HEK293 (cell line): ENCODE measurements at regions not wholly inside any gene's neighbourhood (a gene's known extent, or its start where the extent isn't known, plus 50 kb on each side); places are given as distances from the start of the nearest gene placed in this dataset.

ENCODE experiments used
- CTCF ChIA-PET: fragments of 350-600 bp; formaldehyde crosslinking; extraction: SDS; loops from one replicate; lab custom pipeline; 2021; ENCODE audit warnings: antibody characterized with exemption; lab: Yijun Ruan, JAX
- POLR2A ChIA-PET: fragments of 300-600 bp; formaldehyde crosslinking; extraction: SDS; loops from one replicate; lab custom pipeline; 2020; ENCODE audit warnings: antibody characterized with exemption, inconsistent platforms; lab: Yijun Ruan, JAX
- H3K27ac ChIP-seq: fragments of 200-500 bp; sonication (Bioruptor generic); 2 replicates; pipeline ENCODE4 v1.5.1; 2014; ENCODE audit warnings: low read depth, low read length, control low read depth, inconsistent platforms; ENCODE audit errors: extremely low read depth
- H3K36me3 ChIP-seq, 2 experiments: fragments of 200-500 bp in 1 of 2; sonication (Bioruptor generic) in 1 of 2; 1 replicate in 1 of 2; 2 replicates in 1 of 2; pipeline ENCODE4 v1.5.1; 2014 to 2017; ENCODE audit warnings: inconsistent platforms in 2 of 2, low read length in 2 of 2; ENCODE audit not compliant: control insufficient read depth in 2 of 2, insufficient read depth in 1 of 2
- H3K4me1 ChIP-seq: fragments of 200-500 bp; sonication (Bioruptor generic); 2 replicates; pipeline ENCODE4 v1.5.1; 2014; ENCODE audit warnings: mild to moderate bottlenecking, low read length, inconsistent platforms; ENCODE audit not compliant: control insufficient read depth, insufficient read depth
- H3K4me3 ChIP-seq: 2 replicates; pipeline ENCODE4 v1.5.1; 2011; ENCODE audit warnings: low read depth, mild to moderate bottlenecking, control low read depth, low read length, moderate library complexity
- H3K9me3 ChIP-seq: fragments of 200-500 bp; sonication (Bioruptor generic); 2 replicates; pipeline ENCODE4 v1.5.1; 2014; ENCODE audit warnings: low read depth, low read length, inconsistent platforms; ENCODE audit not compliant: control insufficient read depth, insufficient read depth
- BCL11B ChIP-seq: fragments of 450-650 bp; formaldehyde crosslinking; IDR thresholded peaks from 2 replicates; pipeline ENCODE4 v1.5.1; 2016; ENCODE audit warnings: low read depth, missing biosample characterization, missing genetic modification characterization
- GLIS1 ChIP-seq: fragments of 450-650 bp; formaldehyde crosslinking; IDR thresholded peaks from 2 replicates; pipeline ENCODE4 v1.5.1; 2016; ENCODE audit warnings: missing biosample characterization, missing genetic modification characterization
- PRDM1 ChIP-seq: fragments of 450-650 bp; formaldehyde crosslinking; IDR thresholded peaks from 2 replicates; pipeline ENCODE4; 2016; ENCODE audit warnings: missing biosample characterization, missing genetic modification characterization
- YY1 ChIP-seq: fragments of 450-650 bp; formaldehyde crosslinking; IDR thresholded peaks from 2 replicates; pipeline ENCODE4 v1.5.1; 2018; ENCODE audit warnings: missing biosample characterization, missing genetic modification characterization
- ZBTB1 ChIP-seq: fragments of 450-650 bp; formaldehyde crosslinking; IDR thresholded peaks from 2 replicates; pipeline ENCODE4 v1.5.1; 2016; ENCODE audit warnings: missing biosample characterization, missing genetic modification characterization
- ZBTB17 ChIP-seq: fragments of 450-650 bp; formaldehyde crosslinking; IDR thresholded peaks from 2 replicates; pipeline ENCODE4 v1.5.1; 2016; ENCODE audit warnings: missing biosample characterization, missing genetic modification characterization
- ZEB2 ChIP-seq: fragments of 450-650 bp; formaldehyde crosslinking; IDR thresholded peaks from 2 replicates; pipeline ENCODE4 v1.5.1; 2016; ENCODE audit warnings: missing biosample characterization, missing genetic modification characterization
- ZFP37 ChIP-seq: fragments of 450-650 bp; formaldehyde crosslinking; IDR thresholded peaks from 2 replicates; pipeline ENCODE4 v1.5.1; 2016; ENCODE audit warnings: missing biosample characterization, missing genetic modification characterization
- ZNF121 ChIP-seq: fragments of 450-650 bp; formaldehyde crosslinking; IDR thresholded peaks from 2 replicates; pipeline ENCODE4 v1.5.1; 2016; ENCODE audit warnings: missing biosample characterization, missing genetic modification characterization
- ZNF140 ChIP-seq: fragments of 450-650 bp; formaldehyde crosslinking; IDR thresholded peaks from 2 replicates; pipeline ENCODE4 v1.5.1; 2016; ENCODE audit warnings: missing biosample characterization, missing genetic modification characterization
- ZNF174 ChIP-seq: fragments of 450-650 bp; formaldehyde crosslinking; IDR thresholded peaks from 2 replicates; pipeline ENCODE4 v1.5.0; 2017; ENCODE audit warnings: missing biosample characterization, mild to moderate bottlenecking, missing genetic modification characterization
- ZNF19 ChIP-seq: fragments of 450-650 bp; formaldehyde crosslinking; IDR thresholded peaks from 2 replicates; pipeline ENCODE4; 2016; ENCODE audit warnings: missing biosample characterization, missing genetic modification characterization, low read depth
- ZNF23 ChIP-seq: fragments of 450-650 bp; formaldehyde crosslinking; IDR thresholded peaks from 2 replicates; pipeline ENCODE4 v1.5.1; 2016; ENCODE audit warnings: missing biosample characterization, missing genetic modification characterization, borderline replicate concordance
- ZNF292 ChIP-seq: fragments of 450-650 bp; formaldehyde crosslinking; IDR thresholded peaks from 2 replicates; pipeline ENCODE4 v1.5.1; 2016; ENCODE audit warnings: low read depth, missing biosample characterization, missing genetic modification characterization, borderline replicate concordance
- ZNF394 ChIP-seq: fragments of 450-650 bp; formaldehyde crosslinking; IDR thresholded peaks from 2 replicates; pipeline ENCODE4 v1.5.1; 2016; ENCODE audit warnings: missing biosample characterization, missing genetic modification characterization, mild to moderate bottlenecking, moderate library complexity, borderline replicate concordance
- ZNF514 ChIP-seq: fragments of 450-650 bp; formaldehyde crosslinking; IDR thresholded peaks from 2 replicates; pipeline ENCODE4 v1.5.1; 2016; ENCODE audit warnings: missing biosample characterization, missing genetic modification characterization
- ZNF529 ChIP-seq: fragments of 450-650 bp; formaldehyde crosslinking; IDR thresholded peaks from 2 replicates; pipeline ENCODE4 v1.5.1; 2017; ENCODE audit warnings: missing genetic modification characterization, missing biosample characterization; ENCODE audit not compliant: insufficient replicate concordance
- ZNF530 ChIP-seq: fragments of 450-650 bp; formaldehyde crosslinking; IDR thresholded peaks from 2 replicates; pipeline ENCODE4 v1.5.1; 2016; ENCODE audit warnings: low read depth, missing biosample characterization, missing genetic modification characterization
- ZNF549 ChIP-seq: fragments of 450-650 bp; IDR thresholded peaks from 2 replicates; pipeline ENCODE4 v1.5.1; 2018; ENCODE audit warnings: missing biosample characterization, missing genetic modification characterization, mild to moderate bottlenecking, inconsistent platforms, moderate library complexity
- ZNF555 ChIP-seq: fragments of 450-650 bp; formaldehyde crosslinking; conservative IDR thresholded peaks from 2 replicates; pipeline ENCODE4 v1.5.1; 2017; ENCODE audit warnings: missing biosample characterization, mild to moderate bottlenecking, missing genetic modification characterization, inconsistent platforms
- ZNF624 ChIP-seq: fragments of 450-650 bp; formaldehyde crosslinking; IDR thresholded peaks from 2 replicates; pipeline ENCODE4 v1.5.1; 2017; ENCODE audit warnings: missing biosample characterization, missing genetic modification characterization
- ZNF664 ChIP-seq: fragments of 450-650 bp; formaldehyde crosslinking; IDR thresholded peaks from 2 replicates; pipeline ENCODE4 v1.5.1; 2016; ENCODE audit warnings: missing biosample characterization, missing genetic modification characterization
- ZNF701 ChIP-seq: fragments of 450-650 bp; formaldehyde crosslinking; IDR thresholded peaks from 2 replicates; pipeline ENCODE4 v1.5.1; 2016; ENCODE audit warnings: missing biosample characterization, missing genetic modification characterization
- ZNF707 ChIP-seq: fragments of 450-650 bp; formaldehyde crosslinking; IDR thresholded peaks from 2 replicates; pipeline ENCODE4 v1.5.1; 2016; ENCODE audit warnings: missing biosample characterization, missing genetic modification characterization
- ZNF747 ChIP-seq: fragments of 450-650 bp; formaldehyde crosslinking; IDR thresholded peaks from 2 replicates; pipeline ENCODE4 v1.5.1; 2016; ENCODE audit warnings: missing biosample characterization, missing genetic modification characterization
- ZNF76 ChIP-seq: fragments of 450-650 bp; formaldehyde crosslinking; IDR thresholded peaks from 2 replicates; pipeline ENCODE4; 2016; ENCODE audit warnings: low read depth, missing biosample characterization, missing genetic modification characterization, borderline replicate concordance
- ZNF777 ChIP-seq: fragments of 450-650 bp; formaldehyde crosslinking; IDR thresholded peaks from 2 replicates; pipeline ENCODE4 v1.5.1; 2017; ENCODE audit warnings: missing biosample characterization, missing genetic modification characterization, borderline replicate concordance
- ZNF785 ChIP-seq: fragments of 450-650 bp; formaldehyde crosslinking; IDR thresholded peaks from 2 replicates; pipeline ENCODE4 v1.5.1; 2016; ENCODE audit warnings: missing biosample characterization, missing genetic modification characterization
- ZNF830 ChIP-seq: fragments of 450-650 bp; IDR thresholded peaks from 2 replicates; pipeline ENCODE4 v1.5.0; 2018; ENCODE audit warnings: missing biosample characterization, missing genetic modification characterization, low read depth, mild to moderate bottlenecking, moderate library complexity
- ZNF837 ChIP-seq: fragments of 450-650 bp; formaldehyde crosslinking; IDR thresholded peaks from 2 replicates; pipeline ENCODE4 v1.5.1; 2016; ENCODE audit warnings: missing biosample characterization, missing genetic modification characterization
- TF ChIP-seq, protein P1 (sequence below): fragments of 450-650 bp; formaldehyde crosslinking; IDR thresholded peaks from 2 replicates; pipeline ENCODE4 v1.5.1; 2017; ENCODE audit warnings: missing biosample characterization, mild to moderate bottlenecking, missing genetic modification characterization, moderate library complexity
- TF ChIP-seq, protein P2 (sequence below): fragments of 450-650 bp; formaldehyde crosslinking; IDR thresholded peaks from 2 replicates; pipeline ENCODE4 v1.5.1; 2016; ENCODE audit warnings: missing biosample characterization, missing genetic modification characterization
- TF ChIP-seq, protein P3 (sequence below): fragments of 450-650 bp; formaldehyde crosslinking; IDR thresholded peaks from 2 replicates; pipeline ENCODE4 v1.5.1; 2016; ENCODE audit warnings: missing biosample characterization, missing genetic modification characterization

DNA sequence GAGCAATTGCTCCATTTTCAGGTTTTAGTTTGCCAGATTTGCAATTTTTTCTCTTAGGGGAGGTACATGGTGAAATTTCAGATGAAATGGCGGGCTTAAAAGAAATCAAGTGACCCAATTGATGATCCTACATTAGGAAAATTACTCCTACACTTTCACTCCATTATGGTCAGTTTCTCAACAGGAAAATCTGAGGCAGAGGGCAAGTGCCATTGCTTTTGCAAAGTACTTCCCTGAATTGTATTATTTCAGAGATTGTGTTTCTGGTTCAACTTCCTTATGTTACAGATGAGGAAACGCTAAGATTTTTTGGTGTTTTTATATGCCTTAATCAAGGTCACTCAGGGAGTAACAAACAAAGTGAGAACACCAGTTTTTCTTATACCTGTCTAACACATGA is 302.2 kb downstream of the ARAP2 start:
- H3K9me3 ChIP-seq: no peaks in the 10 kb centered on the region
- CTCF ChIA-PET: no interaction called here
- TF ChIP-seq, protein P1, sequence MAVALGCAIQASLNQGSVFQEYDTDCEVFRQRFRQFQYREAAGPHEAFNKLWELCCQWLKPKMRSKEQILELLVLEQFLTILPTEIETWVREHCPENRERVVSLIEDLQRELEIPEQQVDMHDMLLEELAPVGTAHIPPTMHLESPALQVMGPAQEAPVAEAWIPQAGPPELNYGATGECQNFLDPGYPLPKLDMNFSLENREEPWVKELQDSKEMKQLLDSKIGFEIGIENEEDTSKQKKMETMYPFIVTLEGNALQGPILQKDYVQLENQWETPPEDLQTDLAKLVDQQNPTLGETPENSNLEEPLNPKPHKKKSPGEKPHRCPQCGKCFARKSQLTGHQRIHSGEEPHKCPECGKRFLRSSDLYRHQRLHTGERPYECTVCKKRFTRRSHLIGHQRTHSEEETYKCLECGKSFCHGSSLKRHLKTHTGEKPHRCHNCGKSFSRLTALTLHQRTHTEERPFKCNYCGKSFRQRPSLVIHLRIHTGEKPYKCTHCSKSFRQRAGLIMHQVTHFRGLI: no peak
- TF ChIP-seq ZEB2 (tag by site-specific recombination) (no peak), YY1 (tag by site-specific recombination) (no peak), BCL11B (no peak), ZFP37 (tag by site-specific recombination) (no peak), PRDM1 (tag by site-specific recombination) (no peak), ZNF23 (no peak), ZNF701 (tag by site-specific recombination) (no peak), ZNF549 (tag by site-specific recombination) (no peak), ZNF514 (tag by site-specific recombination) (no peak), ZNF830 (tag by site-specific recombination) (no peak), ZNF530 (tag by site-specific recombination) (no peak), ZNF394 (tag by site-specific recombination) (no peak), ZNF76 (tag by site-specific recombination) (no peak)
- TF ChIP-seq, protein P2, sequence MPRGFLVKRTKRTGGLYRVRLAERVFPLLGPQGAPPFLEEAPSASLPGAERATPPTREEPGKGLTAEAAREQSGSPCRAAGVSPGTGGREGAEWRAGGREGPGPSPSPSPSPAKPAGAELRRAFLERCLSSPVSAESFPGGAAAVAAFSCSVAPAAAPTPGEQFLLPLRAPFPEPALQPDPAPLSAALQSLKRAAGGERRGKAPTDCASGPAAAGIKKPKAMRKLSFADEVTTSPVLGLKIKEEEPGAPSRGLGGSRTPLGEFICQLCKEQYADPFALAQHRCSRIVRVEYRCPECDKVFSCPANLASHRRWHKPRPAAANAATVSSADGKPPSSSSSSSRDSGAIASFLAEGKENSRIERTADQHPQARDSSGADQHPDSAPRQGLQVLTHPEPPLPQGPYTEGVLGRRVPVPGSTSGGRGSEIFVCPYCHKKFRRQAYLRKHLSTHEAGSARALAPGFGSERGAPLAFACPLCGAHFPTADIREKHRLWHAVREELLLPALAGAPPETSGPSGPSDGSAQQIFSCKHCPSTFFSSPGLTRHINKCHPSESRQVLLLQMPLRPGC (tag by site-specific recombination): no peak
- no peaks in the 10 kb centered on the region for H3K4me1 ChIP-seq
- H3K27ac ChIP-seq: no peak overlapping the region
- POLR2A ChIA-PET: no interaction called here
- H3K36me3 ChIP-seq: no peaks in the 10 kb centered on the region
- H3K4me3 ChIP-seq: no peak overlapping the region

DNA sequence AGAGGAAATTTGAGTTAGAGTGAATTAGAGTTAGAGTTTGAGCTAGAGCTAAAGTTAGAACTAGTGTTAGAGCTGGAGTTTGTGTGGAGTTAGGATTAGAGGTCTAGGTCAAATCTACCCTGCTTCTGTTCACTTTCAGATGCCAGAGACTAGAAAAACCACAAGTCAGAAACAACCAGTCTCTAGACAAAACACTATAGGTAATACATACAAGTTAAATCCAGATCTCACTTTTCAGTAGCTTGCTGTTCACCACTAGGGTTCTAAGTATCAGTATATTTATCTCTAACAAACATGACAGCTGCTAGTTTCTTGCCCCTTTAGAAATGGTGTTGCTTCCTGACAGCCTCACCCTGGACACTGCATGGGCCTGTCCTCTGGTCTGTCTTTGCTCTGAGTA is 300.7 kb downstream of the ARAP2 start:
- no peak overlapping the region for H3K4me3 ChIP-seq
- H3K27ac ChIP-seq: no peak overlapping the region
- CTCF ChIA-PET: no interaction called here
- POLR2A ChIA-PET: no interaction called here
- TF ChIP-seq ZNF837 (tag by site-specific recombination) (no peak), ZNF555 (tag by site-specific recombination) (no peak), ZBTB1 (tag by site-specific recombination) (no peak), ZNF747 (tag by site-specific recombination) (no peak), ZNF121 (tag by site-specific recombination) (no peak), ZNF785 (tag by site-specific recombination) (no peak), GLIS1 (tag by site-specific recombination) (no peak), ZBTB17 (tag by site-specific recombination) (no peak), ZNF292 (tag by site-specific recombination) (no peak), ZNF624 (tag by site-specific recombination) (no peak), ZNF19 (no peak), ZNF529 (no peak), ZNF664 (no peak), ZNF140 (tag by site-specific recombination) (no peak), ZNF777 (no peak), ZNF707 (tag by site-specific recombination) (no peak), ZNF174 (tag by site-specific recombination) (no peak)
- TF ChIP-seq, protein P1: no peak
- TF ChIP-seq, protein P3, sequence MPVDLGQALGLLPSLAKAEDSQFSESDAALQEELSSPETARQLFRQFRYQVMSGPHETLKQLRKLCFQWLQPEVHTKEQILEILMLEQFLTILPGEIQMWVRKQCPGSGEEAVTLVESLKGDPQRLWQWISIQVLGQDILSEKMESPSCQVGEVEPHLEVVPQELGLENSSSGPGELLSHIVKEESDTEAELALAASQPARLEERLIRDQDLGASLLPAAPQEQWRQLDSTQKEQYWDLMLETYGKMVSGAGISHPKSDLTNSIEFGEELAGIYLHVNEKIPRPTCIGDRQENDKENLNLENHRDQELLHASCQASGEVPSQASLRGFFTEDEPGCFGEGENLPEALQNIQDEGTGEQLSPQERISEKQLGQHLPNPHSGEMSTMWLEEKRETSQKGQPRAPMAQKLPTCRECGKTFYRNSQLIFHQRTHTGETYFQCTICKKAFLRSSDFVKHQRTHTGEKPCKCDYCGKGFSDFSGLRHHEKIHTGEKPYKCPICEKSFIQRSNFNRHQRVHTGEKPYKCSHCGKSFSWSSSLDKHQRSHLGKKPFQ (tag by site-specific recombination): no peak
- H3K36me3 ChIP-seq: no peaks in the 10 kb centered on the region
- H3K4me1 ChIP-seq: no peaks in the 10 kb centered on the region
- H3K9me3 ChIP-seq: no peaks in the 10 kb centered on the region
